IMR-90 (cell line): ENCODE measurements at regions not wholly inside any gene's neighbourhood (a gene's known extent, or its start where the extent isn't known, plus 50 kb on each side); places are given as distances from the start of the nearest gene placed in this dataset.

Experiments used
- CEBPB ChIP-seq: IDR thresholded peaks from 2 replicates; pipeline ENCODE4 v1.6.1; 2012; ENCODE audit warnings: low read depth, low read length, improper control_type of control experiment
- CTCF ChIP-seq: conservative IDR thresholded peaks from 2 replicates; pipeline ENCODE4 v1.5.1; 2012; ENCODE audit warnings: mild to moderate bottlenecking, low read depth, low read length, improper control_type of control experiment
- ELK1 ChIP-seq: fragments of 150-350 bp; IDR thresholded peaks from 2 replicates; pipeline ENCODE4 v1.6.1; 2016; ENCODE audit warnings: low read depth, mild to moderate bottlenecking, low read length, moderate library complexity, borderline replicate concordance
- FOS ChIP-seq: fragments of 150-350 bp; IDR thresholded peaks from 2 replicates; pipeline ENCODE4 v1.6.1; 2016; ENCODE audit warnings: low read depth, low read length
- MAFK ChIP-seq: IDR thresholded peaks from 2 replicates; pipeline ENCODE4 v1.6.1; 2012; ENCODE audit warnings: low read depth, low read length, improper control_type of control experiment
- MXI1 ChIP-seq: IDR thresholded peaks from 2 replicates; pipeline ENCODE4 v1.6.1; 2012; ENCODE audit warnings: low read depth, mild to moderate bottlenecking, low read length, moderate library complexity, borderline replicate concordance
- POLR2A ChIP-seq: IDR thresholded peaks from 2 replicates; pipeline ENCODE4 v1.6.1; 2012; ENCODE audit warnings: mild to moderate bottlenecking, low read depth, low read length
- RFX5 ChIP-seq: IDR thresholded peaks from 2 replicates; pipeline ENCODE4 v1.8.0; 2012; ENCODE audit warnings: low read depth, mild to moderate bottlenecking, low read length, moderate library complexity
- USF2 ChIP-seq: fragments of 150-350 bp; IDR thresholded peaks from 2 replicates; pipeline ENCODE4 v1.6.1; 2017; ENCODE audit warnings: mild to moderate bottlenecking, antibody characterized with exemption, low read length, low read depth

- TF ChIP-seq CTCF: no peak
- no peak for TF ChIP-seq FOS
- no peak for TF ChIP-seq MAFK
- no peak for TF ChIP-seq CEBPB
- TF ChIP-seq MXI1: no peak
- no peak for TF ChIP-seq USF2
- TF ChIP-seq RFX5: no peak
- TF ChIP-seq POLR2A: no peak
- TF ChIP-seq ELK1: no peak
These were observed 565.2 kb downstream of the BUD13 start for GRCh38 chr11:116207421-116208141.
